WI38 (cell line): ENCODE measurements at regions not wholly inside any gene's neighbourhood (a gene's known extent, or its start where the extent isn't known, plus 50 kb on each side); places are given as distances from the start of the nearest gene placed in this dataset.

Experiments used
- H3K4me3 ChIP-seq: 2 replicates; pipeline ENCODE4 v1.5.1; 2011; ENCODE audit warnings: low read depth, mild to moderate bottlenecking, control low read depth, low read length
- TF ChIP-seq, protein P1 (sequence below): IDR thresholded peaks from 2 replicates; pipeline ENCODE4 v1.5.1; 2012; ENCODE audit warnings: low read depth, mild to moderate bottlenecking, control low read depth, low read length

DNA sequence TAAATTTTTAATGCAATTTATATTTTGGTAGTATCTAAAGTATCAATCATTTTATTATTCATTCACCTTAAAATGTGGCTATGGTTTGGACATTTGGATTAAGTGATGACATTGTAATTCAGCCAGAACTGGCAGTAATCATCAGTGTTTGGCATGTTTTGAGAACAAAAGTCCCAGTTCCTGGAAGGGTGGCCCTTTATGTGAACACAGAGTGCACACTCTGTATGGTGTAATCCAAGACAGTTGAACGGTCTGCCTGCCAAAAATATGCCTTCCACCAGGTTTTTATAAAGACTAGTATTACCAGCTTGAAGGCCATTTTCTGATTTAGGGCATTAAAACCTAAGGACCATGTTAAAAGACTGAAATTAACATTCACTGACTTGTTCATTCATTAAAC, 448.7 kb downstream of the LTN1 start:
- TF ChIP-seq, protein P1, sequence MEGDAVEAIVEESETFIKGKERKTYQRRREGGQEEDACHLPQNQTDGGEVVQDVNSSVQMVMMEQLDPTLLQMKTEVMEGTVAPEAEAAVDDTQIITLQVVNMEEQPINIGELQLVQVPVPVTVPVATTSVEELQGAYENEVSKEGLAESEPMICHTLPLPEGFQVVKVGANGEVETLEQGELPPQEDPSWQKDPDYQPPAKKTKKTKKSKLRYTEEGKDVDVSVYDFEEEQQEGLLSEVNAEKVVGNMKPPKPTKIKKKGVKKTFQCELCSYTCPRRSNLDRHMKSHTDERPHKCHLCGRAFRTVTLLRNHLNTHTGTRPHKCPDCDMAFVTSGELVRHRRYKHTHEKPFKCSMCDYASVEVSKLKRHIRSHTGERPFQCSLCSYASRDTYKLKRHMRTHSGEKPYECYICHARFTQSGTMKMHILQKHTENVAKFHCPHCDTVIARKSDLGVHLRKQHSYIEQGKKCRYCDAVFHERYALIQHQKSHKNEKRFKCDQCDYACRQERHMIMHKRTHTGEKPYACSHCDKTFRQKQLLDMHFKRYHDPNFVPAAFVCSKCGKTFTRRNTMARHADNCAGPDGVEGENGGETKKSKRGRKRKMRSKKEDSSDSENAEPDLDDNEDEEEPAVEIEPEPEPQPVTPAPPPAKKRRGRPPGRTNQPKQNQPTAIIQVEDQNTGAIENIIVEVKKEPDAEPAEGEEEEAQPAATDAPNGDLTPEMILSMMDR, result no peak
- H3K4me3 ChIP-seq, result no peak overlapping the region

DNA sequence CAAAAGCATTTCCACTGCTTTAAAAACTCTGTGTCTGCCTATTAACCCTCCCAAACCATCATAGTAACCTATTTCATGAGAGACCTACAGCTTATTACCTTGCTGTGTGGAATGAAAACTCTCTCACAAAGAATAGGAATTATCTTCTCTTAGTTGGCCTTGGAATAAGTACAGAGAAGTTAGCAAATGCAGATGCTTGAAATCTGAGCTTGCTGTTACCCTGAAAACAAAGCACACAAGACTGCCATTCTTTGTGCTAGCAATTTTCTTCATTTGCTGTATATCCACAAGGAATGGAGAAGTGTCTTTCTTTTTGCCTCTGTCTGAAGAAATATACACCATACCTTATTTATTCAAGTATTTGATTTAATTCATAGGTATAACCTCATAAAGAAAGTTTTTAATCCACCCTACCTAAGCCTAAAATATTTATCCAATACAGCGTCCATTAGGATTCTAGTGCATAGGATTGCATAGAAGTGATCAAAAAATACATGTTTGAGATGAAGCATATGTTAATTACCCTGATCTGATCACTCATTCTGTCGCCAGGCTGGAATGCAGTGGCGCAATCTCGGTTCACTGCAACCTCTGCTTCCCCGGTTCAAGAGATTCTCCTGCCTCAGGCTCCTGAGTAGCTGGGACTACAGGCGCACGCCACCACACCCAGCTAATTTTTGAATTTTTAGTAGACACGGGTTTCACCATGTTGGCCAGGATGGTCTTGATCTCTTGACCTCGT, 451.1 kb downstream of the LTN1 start:
- no peak overlapping the region for H3K4me3 ChIP-seq
- TF ChIP-seq, protein P1, result no peak

DNA sequence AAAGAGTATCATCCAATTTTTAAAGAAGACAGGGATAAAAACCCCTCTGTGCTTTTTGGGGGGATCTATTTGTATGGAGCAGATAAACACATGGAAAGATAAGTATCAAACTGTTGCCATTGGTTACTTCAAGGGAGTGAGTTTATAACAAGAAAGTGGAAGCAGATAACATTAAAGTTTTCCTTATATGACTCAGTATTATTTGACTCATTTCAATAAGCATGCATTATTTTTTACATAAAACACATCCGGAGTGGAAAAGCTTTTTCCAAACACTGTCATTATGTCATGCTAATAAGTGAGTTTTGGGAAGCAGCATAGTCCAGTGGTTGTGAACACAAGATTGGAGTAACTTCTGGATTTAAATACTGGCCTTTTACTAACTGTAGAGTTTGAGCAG, 452.2 kb downstream of the LTN1 start:
- H3K4me3 ChIP-seq, result no peak overlapping the region
- TF ChIP-seq, protein P1, result no peak

DNA sequence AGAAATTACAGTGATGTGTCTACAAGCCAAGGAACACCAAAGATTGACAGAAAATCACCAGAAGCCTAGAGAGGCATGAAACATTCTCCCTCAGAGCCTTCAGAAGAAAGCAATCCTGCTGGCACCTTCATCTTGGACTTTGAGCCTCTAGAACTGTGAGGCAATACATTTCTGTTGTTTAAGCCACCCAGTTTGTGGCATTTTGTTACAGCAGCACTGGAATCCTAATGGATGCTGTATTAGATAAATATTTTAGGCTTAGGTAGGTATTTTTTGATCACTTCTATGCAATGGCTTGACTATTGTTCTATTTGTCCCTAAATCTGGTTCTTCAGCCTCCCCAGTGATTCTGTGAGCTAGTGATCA, 453.1 kb downstream of the LTN1 start:
- TF ChIP-seq, protein P1, result no peak
- H3K4me3 ChIP-seq, result no peak overlapping the region

DNA sequence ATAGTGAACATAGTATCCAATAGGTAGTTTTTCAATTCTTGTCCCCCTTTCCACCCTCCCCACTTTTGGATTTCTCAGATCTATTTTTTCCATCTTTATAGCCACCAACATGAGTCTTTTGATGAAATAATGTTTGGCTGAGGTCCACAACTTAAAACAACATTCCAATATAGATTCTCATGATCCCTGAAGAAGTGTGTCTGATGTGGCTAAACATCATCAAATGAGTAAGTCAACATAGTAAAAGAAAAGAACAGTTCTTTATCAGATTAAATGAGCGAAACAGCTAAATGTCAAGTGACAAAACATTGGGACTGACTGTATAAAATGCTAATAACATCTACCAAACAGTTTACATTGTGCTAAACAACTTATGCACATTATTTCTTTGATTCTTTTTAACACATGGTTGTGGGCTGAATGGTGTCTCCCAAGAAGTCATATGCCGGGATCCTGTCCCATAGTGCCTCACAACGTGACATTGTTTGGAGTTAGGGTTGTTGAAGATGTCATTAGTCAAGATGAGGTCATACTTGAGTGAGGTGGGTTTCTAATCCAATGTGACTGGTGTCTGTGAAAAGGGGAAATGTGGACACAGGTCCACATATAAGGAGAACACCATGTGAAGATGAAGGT, 453.6 kb downstream of the LTN1 start:
- TF ChIP-seq, protein P1, result no peak

DNA sequence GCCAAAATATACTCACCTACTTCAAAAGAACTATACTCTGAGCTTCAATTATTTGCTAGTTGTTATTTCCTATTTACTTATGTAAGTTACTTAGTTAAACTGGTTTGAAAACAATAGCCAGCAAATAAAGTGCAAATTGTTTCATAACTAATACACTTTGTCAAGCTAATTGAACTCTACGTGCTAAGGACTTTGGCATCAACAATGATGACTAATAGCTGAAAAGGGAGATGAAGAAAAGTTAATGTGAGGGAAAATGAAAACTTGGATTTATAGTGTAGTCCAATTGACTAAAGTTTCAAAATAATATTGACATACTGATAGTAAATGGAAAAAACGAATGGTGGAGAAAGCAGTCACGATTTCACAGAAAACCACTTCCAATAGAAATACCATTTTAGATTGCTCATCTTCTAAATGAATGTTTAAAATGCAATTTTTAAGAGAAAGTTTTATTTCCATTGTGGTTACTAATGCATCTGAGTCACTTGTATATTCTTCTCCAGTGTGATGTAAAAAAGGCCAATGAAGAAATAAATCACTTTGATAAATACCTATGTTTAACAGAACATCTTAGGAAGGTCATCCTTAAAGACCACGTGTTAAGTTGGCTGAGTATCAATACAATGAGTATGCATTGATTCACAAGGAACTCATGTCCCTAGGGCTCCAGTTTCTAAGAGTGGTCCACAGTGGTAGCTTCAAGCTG, 455.2 kb downstream of the LTN1 start:
- TF ChIP-seq, protein P1, result no peak
- H3K4me3 ChIP-seq, result no peak overlapping the region

More for the DNA sequence above, 453.6 kb downstream of the LTN1 start:
- H3K4me3 ChIP-seq, result no peak overlapping the region

DNA sequence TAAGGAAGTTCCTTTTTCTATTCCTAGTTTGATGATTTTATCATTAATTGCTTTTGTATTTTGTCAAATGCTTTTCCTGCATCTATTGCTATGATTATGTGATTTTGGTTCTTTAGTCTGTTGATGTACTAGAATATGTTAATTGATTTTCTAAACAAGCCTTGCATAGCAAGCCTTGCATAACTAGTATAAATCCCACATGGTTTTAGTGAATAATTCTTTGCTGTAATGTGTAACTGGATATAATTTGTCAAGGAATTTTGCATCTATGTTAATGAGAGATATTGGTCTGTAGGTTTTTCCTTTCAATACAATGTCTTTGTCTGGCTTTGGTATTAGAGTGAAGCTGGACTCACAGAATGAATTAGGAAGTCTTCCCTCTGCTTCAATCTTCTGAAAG, 460.2 kb downstream of the LTN1 start:
- H3K4me3 ChIP-seq, result no peak overlapping the region
- TF ChIP-seq, protein P1, result no peak
